Endothelial cell of umbilical vein (primary cell): ENCODE measurements at regions not wholly inside any gene's neighbourhood (a gene's known extent, or its start where the extent isn't known, plus 50 kb on each side); places are given as distances from the start of the nearest gene placed in this dataset.

ENCODE experiments used
- CTCF ChIP-seq, 2 donors: IDR thresholded peaks; 1 replicate in 1 of 2; 2 replicates in 1 of 2; pipeline ENCODE4 v1.5.1; 2011; ENCODE audit warnings: low read length in 2 of 2, mild to moderate bottlenecking in 2 of 2, moderate library complexity in 2 of 2, control low read depth in 1 of 2, inconsistent platforms in 1 of 2, low read depth in 1 of 2; ENCODE audit not compliant: insufficient read depth in 1 of 2; ENCODE audit errors: extremely low read depth in 1 of 2
- EZH2 ChIP-seq: IDR thresholded peaks from 2 replicates; pipeline ENCODE4 v1.6.1; 2012; ENCODE audit warnings: borderline replicate concordance, low read depth, mild to moderate bottlenecking, moderate library complexity, low read length, inconsistent platforms; ENCODE audit not compliant: severe bottlenecking
- FOS ChIP-seq: IDR thresholded peaks from 2 replicates; pipeline ENCODE4 v1.6.1; 2011; ENCODE audit warnings: mild to moderate bottlenecking, low read length, moderate library complexity, borderline replicate concordance; ENCODE audit not compliant: insufficient read depth
- POLR2A ChIP-seq: IDR thresholded peaks from 2 replicates; pipeline ENCODE4 v1.6.1; 2012; ENCODE audit warnings: low read depth, mild to moderate bottlenecking, control low read depth, low read length
- TF ChIP-seq, protein P1 (sequence below): IDR thresholded peaks from 2 replicates; pipeline ENCODE4 v1.6.1; 2011; ENCODE audit not compliant: insufficient read depth, insufficient read length

DNA sequence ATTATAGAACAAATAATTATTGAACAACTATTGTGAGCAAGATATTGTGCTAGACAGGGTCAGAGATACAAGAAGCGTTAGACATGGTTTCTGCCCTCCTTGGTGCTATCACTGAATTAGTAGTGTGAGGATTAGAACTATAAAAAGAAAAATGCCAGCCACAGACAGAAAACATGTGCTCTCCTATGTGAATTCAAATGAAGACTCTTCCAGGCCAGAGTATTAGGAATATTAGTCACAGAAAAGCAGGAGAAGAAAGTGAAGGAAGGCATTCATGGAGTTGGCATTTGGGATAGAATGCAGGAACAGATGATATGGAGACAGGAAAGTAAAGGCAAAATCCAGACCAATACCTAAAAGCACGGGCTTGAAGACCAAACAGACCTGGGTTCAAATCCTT is 179.6 kb upstream of the TENM3 start:
- TF ChIP-seq EZH2 = no peak
- no peak for TF ChIP-seq CTCF (IDR thresholded peaks at IDR 0.05; ENCODE audit: extremely low read depth in 1 of 2, insufficient read depth in 1 of 2, low read depth in 1 of 2, low read length in 2 of 2)
- TF ChIP-seq FOS = no peak
- TF ChIP-seq, protein P1, sequence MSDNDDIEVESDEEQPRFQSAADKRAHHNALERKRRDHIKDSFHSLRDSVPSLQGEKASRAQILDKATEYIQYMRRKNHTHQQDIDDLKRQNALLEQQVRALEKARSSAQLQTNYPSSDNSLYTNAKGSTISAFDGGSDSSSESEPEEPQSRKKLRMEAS = no peak
- no peak for TF ChIP-seq POLR2A
